ENCODE measurements at regions not wholly inside any gene's neighbourhood (a gene's known extent, or its start where the extent isn't known, plus 50 kb on each side); places are given as distances from the start of the nearest gene placed in this dataset.

- peak overlapping the region; percentile 37 for H3K27ac Mint-ChIP-seq (ENCODE audit: unreplicated experiment)
- peak overlapping the region; percentile 26 for H3K4me3 Mint-ChIP-seq (ENCODE audit: unreplicated experiment)
- Histone ChIP-seq H3K9me3 (no peaks in the 10 kb centered on the region), H3K4me3 (ENCODE audit: low read depth, low read length) (no peak overlapping the region), H3K27me3 (replicated peaks; ENCODE audit: control insufficient read depth, insufficient read depth, low read length) (no peaks in the 10 kb centered on the region), H3K4me1 (peaks cover 40% of the 10 kb centered on the region), H3K36me3 (ENCODE audit: control insufficient read depth, insufficient read depth, low read length) (no peaks in the 10 kb centered on the region)
- peaks cover 47% of the 10 kb centered on the region for H3K4me1 Mint-ChIP-seq (ENCODE audit: low read depth, unreplicated experiment)
- no peaks in the 10 kb centered on the region for H3K9me3 Mint-ChIP-seq (ENCODE audit: unreplicated experiment)
- no peaks in the 10 kb centered on the region for H3K27me3 Mint-ChIP-seq (ENCODE audit: insufficient read depth, unreplicated experiment)
- CTCF ChIA-PET, result interaction anchor here (0.6 kb wide), 1 partner anchor 300 kb away, joined by 3 read pairs; no protein-coding TSS in a partner anchor
- no TSS peak for BruUV-seq (replicated peaks)
- POLR2A ChIA-PET, result no interaction called here
- intact Hi-C loops (cut with micrococcal nuclease; ENCODE audit: unreplicated experiment), result loop anchor here (10.0 kb wide), 1 partner anchor 258 kb away; the partner anchor contains the start of gene FOXO1
- no peak for TF ChIP-seq CTCF (IDR thresholded peaks at IDR 0.05; ENCODE audit: insufficient read depth in 1 of 2, low read depth in 1 of 2, low read length in 1 of 2, severe bottlenecking in 1 of 2, unreplicated experiment in 1 of 2)
- DNase-seq, result peak; percentile 53 to 73
- peaks cover 7% of the 10 kb centered on the region for H3K36me3 Mint-ChIP-seq (ENCODE audit: insufficient read depth, unreplicated experiment)
Measured at GRCh38 chr13:40406405-40407120, 259.9 kb downstream of the FOXO1 start.

GRCh38 chr13:40407567-40407966, 258.9 kb downstream of the FOXO1 start:
- H3K36me3 ChIP-seq (ENCODE audit: control insufficient read depth, insufficient read depth, low read length), result no peaks in the 10 kb centered on the region

GRCh38 chr13:40408602-40409001, 257.8 kb downstream of the FOXO1 start:
- BruUV-seq (replicated peaks), result no TSS peak
- Mint-ChIP-seq H3K9me3 (ENCODE audit: unreplicated experiment) (no peaks in the 10 kb centered on the region), H3K27me3 (ENCODE audit: insufficient read depth, unreplicated experiment) (no peaks in the 10 kb centered on the region), H3K4me3 (ENCODE audit: unreplicated experiment) (no peak overlapping the region), H3K36me3 (ENCODE audit: insufficient read depth, unreplicated experiment) (peaks cover 7% of the 10 kb centered on the region), H3K27ac (ENCODE audit: unreplicated experiment) (no peak overlapping the region), H3K4me1 (ENCODE audit: low read depth, unreplicated experiment) (peaks cover 30% of the 10 kb centered on the region)
- DNase-seq, result no peak
- CTCF ChIA-PET, result no interaction called here
- POLR2A ChIA-PET, result no interaction called here
- intact Hi-C loops (cut with micrococcal nuclease; ENCODE audit: unreplicated experiment), result loop anchor here (10.0 kb wide), 1 partner anchor 256 kb away; the partner anchor contains the start of gene FOXO1
- Histone ChIP-seq H3K4me3 (ENCODE audit: low read depth, low read length) (no peak overlapping the region), H3K36me3 (ENCODE audit: control insufficient read depth, insufficient read depth, low read length) (no peaks in the 10 kb centered on the region), H3K27me3 (replicated peaks; ENCODE audit: control insufficient read depth, insufficient read depth, low read length) (no peaks in the 10 kb centered on the region), H3K9me3 (no peaks in the 10 kb centered on the region; the same call in 1 of the 2 replicates), H3K4me1 (peaks cover 22% of the 10 kb centered on the region)
- TF ChIP-seq CTCF (IDR thresholded peaks at IDR 0.05; ENCODE audit: insufficient read depth in 1 of 2, low read depth in 1 of 2, low read length in 1 of 2, severe bottlenecking in 1 of 2, unreplicated experiment in 1 of 2), result no peak

More at GRCh38 chr13:40407567-40407966, 258.9 kb downstream of the FOXO1 start:
- Mint-ChIP-seq H3K27me3 (ENCODE audit: insufficient read depth, unreplicated experiment) (no peaks in the 10 kb centered on the region), H3K27ac (ENCODE audit: unreplicated experiment) (no peak overlapping the region), H3K4me3 (ENCODE audit: unreplicated experiment) (no peak overlapping the region), H3K9me3 (ENCODE audit: unreplicated experiment) (no peaks in the 10 kb centered on the region), H3K4me1 (ENCODE audit: low read depth, unreplicated experiment) (peaks cover 41% of the 10 kb centered on the region), H3K36me3 (ENCODE audit: insufficient read depth, unreplicated experiment) (peaks cover 7% of the 10 kb centered on the region)
- no peak for DNase-seq
- H3K9me3 ChIP-seq, result no peaks in the 10 kb centered on the region; the same call in 1 of the 2 replicates
- CTCF ChIA-PET, result no interaction called here
- intact Hi-C loops (cut with micrococcal nuclease; ENCODE audit: unreplicated experiment), result loop anchor here (10.0 kb wide), 1 partner anchor 257 kb away; the partner anchor contains the start of gene FOXO1
- POLR2A ChIA-PET, result no interaction called here
- peaks cover 33% of the 10 kb centered on the region for H3K4me1 ChIP-seq
- no peak for TF ChIP-seq CTCF (IDR thresholded peaks at IDR 0.05; ENCODE audit: insufficient read depth in 1 of 2, low read depth in 1 of 2, low read length in 1 of 2, severe bottlenecking in 1 of 2, unreplicated experiment in 1 of 2)
- BruUV-seq (replicated peaks), result no TSS peak
- no peak overlapping the region for H3K4me3 ChIP-seq (ENCODE audit: low read depth, low read length)
- no peaks in the 10 kb centered on the region for H3K27me3 ChIP-seq (replicated peaks; ENCODE audit: control insufficient read depth, insufficient read depth, low read length)

Measured in Caco-2 (cell line).